ENCODE measurements at regions not wholly inside any gene's neighbourhood (a gene's known extent, or its start where the extent isn't known, plus 50 kb on each side); places are given as distances from the start of the nearest gene placed in this dataset.
A peak's percentile ranks its signal among the peaks of the same experiment; 100 is the strongest.
"Not testable (repeated sequence)": the region's sequence is repeated elsewhere in the genome, so short reads cannot be mapped to it uniquely, and the experiment has no call there.

- H3K9ac ChIP-seq (ENCODE audit: low read length); H3K4me1 ChIP-seq (ENCODE audit: control insufficient read depth, low read depth, low read length); H3K27me3 ChIP-seq (ENCODE audit: control insufficient read depth, insufficient read depth, low read length); H3K27ac ChIP-seq (ENCODE audit: low read length); H3K4me3 ChIP-seq (ENCODE audit: low read length); H3K9me3 ChIP-seq (ENCODE audit: control insufficient read depth, low read depth, low read length): not testable (repeated sequence)
- peaks cover 26% of the 10 kb centered on the region for H3K36me3 ChIP-seq (ENCODE audit: control insufficient read depth, low read depth, low read length)
Observed at GRCh38 chrX:3824008-3824407, 110.6 kb upstream of the PRKX start.

- H3K9me3 ChIP-seq (ENCODE audit: control insufficient read depth, low read depth, low read length): no peaks in the 10 kb centered on the region
- H3K27me3 ChIP-seq (ENCODE audit: control insufficient read depth, insufficient read depth, low read length): no peaks in the 10 kb centered on the region
- H3K27ac ChIP-seq (ENCODE audit: low read length): no peak overlapping the region
- H3K9ac ChIP-seq (ENCODE audit: low read length): no peak overlapping the region
- no peak overlapping the region for H3K4me3 ChIP-seq (ENCODE audit: low read length)
- peaks cover 44% of the 10 kb centered on the region for H3K36me3 ChIP-seq (ENCODE audit: control insufficient read depth, low read depth, low read length)
- H3K4me1 ChIP-seq (ENCODE audit: control insufficient read depth, low read depth, low read length): peaks cover 7% of the 10 kb centered on the region
Observed at GRCh38 chrX:3820167-3820566, 106.7 kb upstream of the PRKX start.

DNA sequence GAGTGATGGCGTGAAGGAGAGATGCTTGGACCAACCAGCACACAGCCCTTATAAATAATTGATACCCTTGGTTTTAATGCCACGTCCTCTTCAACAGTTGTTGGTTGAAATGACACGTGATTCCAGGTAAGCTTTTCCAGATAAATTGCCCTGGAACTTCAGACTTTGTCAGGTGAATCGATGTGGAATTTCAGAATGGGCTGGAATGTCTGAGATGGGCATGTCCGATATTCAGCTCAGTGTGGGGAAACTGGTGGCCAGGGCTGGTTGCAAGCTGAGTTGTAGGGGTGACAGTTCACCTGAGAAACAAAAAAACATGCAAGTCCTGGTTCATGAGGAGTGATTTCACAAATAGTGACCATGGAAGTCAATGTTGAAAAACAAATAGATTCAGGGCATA, 104.0 kb upstream of the PRKX start:
- peaks cover 38% of the 10 kb centered on the region for H3K36me3 ChIP-seq (ENCODE audit: control insufficient read depth, low read depth, low read length)
- H3K9me3 ChIP-seq (ENCODE audit: control insufficient read depth, low read depth, low read length); H3K4me1 ChIP-seq (ENCODE audit: control insufficient read depth, low read depth, low read length); H3K4me3 ChIP-seq (ENCODE audit: low read length); H3K27ac ChIP-seq (ENCODE audit: low read length); H3K27me3 ChIP-seq (ENCODE audit: control insufficient read depth, insufficient read depth, low read length); H3K9ac ChIP-seq (ENCODE audit: low read length): not testable (repeated sequence)

DNA sequence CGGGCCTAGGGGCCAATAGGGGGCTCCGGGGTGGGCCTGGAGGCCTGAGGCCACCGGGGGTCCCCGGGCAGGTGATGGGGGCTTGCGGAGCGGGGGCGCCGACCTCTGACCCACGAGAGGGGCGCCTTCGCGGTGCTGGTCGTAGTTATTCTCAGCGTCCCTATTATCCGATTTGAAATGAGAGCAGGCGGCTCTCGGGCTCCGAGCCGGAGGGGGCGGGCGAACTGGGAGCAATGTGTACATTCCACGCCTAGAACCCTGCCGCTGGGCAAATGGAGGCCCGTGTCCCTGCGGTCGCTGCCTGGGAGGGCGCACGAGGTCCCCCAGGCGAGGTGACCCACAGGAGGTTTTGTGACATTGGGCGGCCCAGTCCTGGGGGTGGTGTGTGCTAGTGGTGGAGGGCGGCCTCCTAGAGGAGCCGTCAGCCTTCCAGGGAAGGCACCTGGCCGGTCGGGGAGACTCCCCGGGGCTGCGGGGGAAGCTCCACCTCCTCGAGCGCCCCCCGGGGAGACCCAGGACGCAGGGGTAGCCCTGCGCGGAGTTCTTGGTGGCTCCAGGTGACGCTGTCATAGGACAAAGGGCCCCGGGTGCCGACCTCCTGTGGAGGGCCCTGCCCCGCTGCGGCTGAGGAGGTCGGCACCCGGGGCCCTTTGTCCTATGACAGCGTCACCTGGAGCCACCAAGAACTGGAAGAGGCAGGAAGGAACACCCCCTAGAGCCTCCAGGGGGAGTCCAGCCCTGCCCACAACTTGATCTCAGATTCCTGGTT, 102.6 kb upstream of the PRKX start:
- no peak overlapping the region for H3K27ac ChIP-seq (ENCODE audit: low read length)
- H3K9ac ChIP-seq (ENCODE audit: low read length): peak overlapping the region; percentile 82
- peaks cover 13% of the 10 kb centered on the region for H3K4me1 ChIP-seq (ENCODE audit: control insufficient read depth, low read depth, low read length)
- peaks cover 34% of the 10 kb centered on the region for H3K36me3 ChIP-seq (ENCODE audit: control insufficient read depth, low read depth, low read length)
- H3K4me3 ChIP-seq (ENCODE audit: low read length): peak overlapping the region; percentile 71
- H3K9me3 ChIP-seq (ENCODE audit: control insufficient read depth, low read depth, low read length): no peaks in the 10 kb centered on the region
- no peaks in the 10 kb centered on the region for H3K27me3 ChIP-seq (ENCODE audit: control insufficient read depth, insufficient read depth, low read length)

DNA sequence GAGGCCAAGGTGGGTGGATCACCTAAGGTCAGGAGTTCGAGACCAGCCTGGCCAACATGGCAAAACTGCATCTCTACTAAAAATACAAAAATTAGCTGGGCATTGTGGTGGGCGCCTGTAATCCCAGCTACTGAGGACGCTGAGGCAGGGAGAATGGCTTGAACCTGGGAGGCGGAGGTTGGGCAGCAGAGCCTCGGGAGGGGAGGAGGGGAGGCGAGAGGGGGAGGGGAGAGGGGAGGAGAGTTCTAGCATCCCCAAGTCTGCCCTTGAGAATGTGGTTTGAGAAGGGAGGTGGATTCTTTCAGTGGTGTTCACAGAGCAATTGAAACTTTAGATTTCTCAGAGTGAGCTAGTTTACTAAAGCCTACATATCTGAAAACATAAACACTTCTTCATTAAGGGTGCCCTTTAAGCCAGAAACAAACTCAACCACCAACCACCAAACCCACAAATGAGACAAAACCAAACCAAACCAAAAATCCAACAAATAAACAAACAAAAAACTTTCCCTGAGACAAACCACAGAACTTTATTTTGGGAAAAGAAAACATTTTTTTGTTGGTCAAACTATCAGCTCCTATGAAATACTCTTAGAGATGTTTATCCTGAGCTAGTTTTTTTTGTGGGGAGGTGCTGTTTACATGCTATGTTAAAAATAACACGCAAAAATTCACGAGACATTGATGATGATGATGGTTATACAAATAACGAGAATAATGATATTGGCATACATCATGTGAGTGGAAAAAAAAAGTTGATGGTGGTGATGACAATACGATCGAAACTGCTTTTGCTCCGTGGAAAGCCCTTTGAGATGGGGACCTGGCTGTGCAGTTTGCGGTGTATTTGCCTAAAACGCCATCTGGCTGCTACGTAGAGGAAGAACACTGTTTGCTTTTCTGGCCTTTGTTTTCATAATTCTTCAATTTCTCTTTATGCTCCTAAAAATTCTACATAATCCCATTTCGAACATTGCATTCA, 98.2 kb upstream of the PRKX start:
- Histone ChIP-seq H3K9ac (ENCODE audit: low read length) (no peak overlapping the region), H3K36me3 (ENCODE audit: control insufficient read depth, low read depth, low read length) (peaks cover under 1% of the 10 kb centered on the region), H3K27ac (ENCODE audit: low read length) (no peak overlapping the region), H3K4me1 (ENCODE audit: control insufficient read depth, low read depth, low read length) (peaks cover 21% of the 10 kb centered on the region), H3K27me3 (ENCODE audit: control insufficient read depth, insufficient read depth, low read length) (no peaks in the 10 kb centered on the region), H3K4me3 (ENCODE audit: low read length) (no peak overlapping the region), H3K9me3 (ENCODE audit: control insufficient read depth, low read depth, low read length) (no peaks in the 10 kb centered on the region)

DNA sequence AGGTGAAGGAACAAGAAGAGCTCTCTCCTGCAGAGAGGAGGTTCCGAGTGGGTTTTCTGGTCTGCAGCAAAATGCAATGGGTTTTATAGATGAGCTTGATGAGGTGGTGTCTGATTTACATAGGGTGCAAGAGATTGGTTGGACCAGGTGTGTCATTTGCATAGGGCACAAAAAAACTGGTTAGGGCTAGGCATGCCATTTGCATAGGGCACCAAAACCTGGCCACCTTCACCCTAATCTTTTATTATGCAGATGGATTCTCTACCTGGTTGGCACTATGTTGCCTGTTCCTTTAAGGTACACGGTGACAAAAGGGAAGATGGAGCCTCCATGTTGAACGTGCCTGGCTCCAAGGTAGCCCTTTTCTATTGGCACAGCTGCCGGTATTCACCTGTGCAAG, 94.5 kb upstream of the PRKX start:
- peaks cover 19% of the 10 kb centered on the region for H3K4me1 ChIP-seq (ENCODE audit: control insufficient read depth, low read depth, low read length)
- no peaks in the 10 kb centered on the region for H3K9me3 ChIP-seq (ENCODE audit: control insufficient read depth, low read depth, low read length)
- H3K4me3 ChIP-seq (ENCODE audit: low read length): no peak overlapping the region
- H3K27me3 ChIP-seq (ENCODE audit: control insufficient read depth, insufficient read depth, low read length): no peaks in the 10 kb centered on the region
- no peaks in the 10 kb centered on the region for H3K36me3 ChIP-seq (ENCODE audit: control insufficient read depth, low read depth, low read length)
- H3K9ac ChIP-seq (ENCODE audit: low read length): no peak overlapping the region
- no peak overlapping the region for H3K27ac ChIP-seq (ENCODE audit: low read length)

DNA sequence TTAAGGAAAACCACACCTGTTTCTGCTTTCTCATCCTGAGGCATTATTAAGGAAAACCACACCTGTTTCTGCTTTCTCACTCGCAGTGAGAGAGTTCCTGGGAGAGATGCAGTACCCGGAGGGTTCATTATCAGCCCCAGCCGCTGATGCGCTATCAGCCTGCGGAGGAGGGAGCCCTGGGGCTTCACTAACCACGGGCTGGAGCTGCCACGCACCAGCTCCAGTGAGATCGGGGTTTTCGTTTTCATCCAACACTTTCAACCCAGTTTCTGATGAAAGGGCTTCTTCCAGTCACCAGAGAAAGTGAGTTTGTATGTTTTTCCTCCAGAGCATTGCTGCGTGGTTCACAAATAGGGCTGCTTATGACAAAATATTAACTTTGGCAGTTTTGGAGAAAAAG, 93.2 kb upstream of the PRKX start:
- H3K9me3 ChIP-seq (ENCODE audit: control insufficient read depth, low read depth, low read length): no peaks in the 10 kb centered on the region
- H3K27me3 ChIP-seq (ENCODE audit: control insufficient read depth, insufficient read depth, low read length): no peaks in the 10 kb centered on the region
- H3K27ac ChIP-seq (ENCODE audit: low read length): no peak overlapping the region
- no peak overlapping the region for H3K4me3 ChIP-seq (ENCODE audit: low read length)
- H3K4me1 ChIP-seq (ENCODE audit: control insufficient read depth, low read depth, low read length): peaks cover 16% of the 10 kb centered on the region
- H3K9ac ChIP-seq (ENCODE audit: low read length): no peak overlapping the region
- no peaks in the 10 kb centered on the region for H3K36me3 ChIP-seq (ENCODE audit: control insufficient read depth, low read depth, low read length)

DNA sequence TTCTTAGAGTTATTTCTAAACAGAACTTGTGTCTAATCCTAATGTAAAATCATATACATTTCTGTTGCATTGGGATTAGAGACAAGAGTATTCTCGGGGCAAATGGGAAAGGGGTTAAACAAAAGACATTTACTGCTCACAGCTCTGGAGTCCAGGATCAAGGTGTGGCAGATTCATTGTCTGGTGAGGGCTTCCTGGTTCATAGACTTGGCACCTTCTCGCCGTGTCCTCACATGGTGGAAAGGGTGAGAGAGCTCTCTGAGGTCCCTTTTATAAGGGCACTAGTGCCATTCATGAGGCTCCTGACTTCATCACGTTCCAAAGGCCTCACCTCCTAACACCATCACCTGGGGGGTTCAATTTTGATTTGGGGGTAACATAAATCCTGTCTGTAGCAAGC, 90.3 kb upstream of the PRKX start:
- Histone ChIP-seq H3K27ac (ENCODE audit: low read length) (no peak overlapping the region), H3K36me3 (ENCODE audit: control insufficient read depth, low read depth, low read length) (no peaks in the 10 kb centered on the region), H3K4me1 (ENCODE audit: control insufficient read depth, low read depth, low read length) (peaks cover 7% of the 10 kb centered on the region), H3K27me3 (ENCODE audit: control insufficient read depth, insufficient read depth, low read length) (no peaks in the 10 kb centered on the region), H3K9ac (ENCODE audit: low read length) (no peak overlapping the region), H3K9me3 (ENCODE audit: control insufficient read depth, low read depth, low read length) (no peaks in the 10 kb centered on the region), H3K4me3 (ENCODE audit: low read length) (no peak overlapping the region)

GRCh38 chrX:3803305-3803704, 89.9 kb upstream of the PRKX start:
- H3K27me3 ChIP-seq (ENCODE audit: control insufficient read depth, insufficient read depth, low read length): no peaks in the 10 kb centered on the region
- H3K4me3 ChIP-seq (ENCODE audit: low read length): no peak overlapping the region
- H3K36me3 ChIP-seq (ENCODE audit: control insufficient read depth, low read depth, low read length): no peaks in the 10 kb centered on the region
- no peaks in the 10 kb centered on the region for H3K9me3 ChIP-seq (ENCODE audit: control insufficient read depth, low read depth, low read length)
- H3K4me1 ChIP-seq (ENCODE audit: control insufficient read depth, low read depth, low read length): peaks cover 5% of the 10 kb centered on the region
- no peak overlapping the region for H3K9ac ChIP-seq (ENCODE audit: low read length)
- no peak overlapping the region for H3K27ac ChIP-seq (ENCODE audit: low read length)

GRCh38 chrX:3795411-3795810, 82.0 kb upstream of the PRKX start:
- not testable (repeated sequence) for H3K4me1 ChIP-seq (ENCODE audit: control insufficient read depth, low read depth, low read length); H3K27me3 ChIP-seq (ENCODE audit: control insufficient read depth, insufficient read depth, low read length); H3K27ac ChIP-seq (ENCODE audit: low read length); H3K4me3 ChIP-seq (ENCODE audit: low read length); H3K9ac ChIP-seq (ENCODE audit: low read length); H3K9me3 ChIP-seq (ENCODE audit: control insufficient read depth, low read depth, low read length); H3K36me3 ChIP-seq (ENCODE audit: control insufficient read depth, low read depth, low read length)

- H3K9me3 ChIP-seq (ENCODE audit: control insufficient read depth, low read depth, low read length): no peaks in the 10 kb centered on the region
- H3K4me1 ChIP-seq (ENCODE audit: control insufficient read depth, low read depth, low read length): peaks cover 16% of the 10 kb centered on the region
- no peak overlapping the region for H3K4me3 ChIP-seq (ENCODE audit: low read length)
- no peaks in the 10 kb centered on the region for H3K36me3 ChIP-seq (ENCODE audit: control insufficient read depth, low read depth, low read length)
- peaks cover 3% of the 10 kb centered on the region for H3K27me3 ChIP-seq (ENCODE audit: control insufficient read depth, insufficient read depth, low read length)
- H3K9ac ChIP-seq (ENCODE audit: low read length): no peak overlapping the region
- H3K27ac ChIP-seq (ENCODE audit: low read length): no peak overlapping the region
Observed at GRCh38 chrX:3791449-3791848, 78.0 kb upstream of the PRKX start.
